DOHH2 (cell line): ENCODE measurements at regions not wholly inside any gene's neighbourhood (a gene's known extent, or its start where the extent isn't known, plus 50 kb on each side); places are given as distances from the start of the nearest gene placed in this dataset.

Experiments used
- CTCF ChIP-seq: fragments of 200-600 bp; sonication (generic); IDR thresholded peaks from one replicate; pipeline ENCODE4 v1.5.1; 2014; ENCODE audit warnings: antibody characterized with exemption, mild to moderate bottlenecking, low read depth, low read length; ENCODE audit not compliant: poor library complexity, severe bottlenecking
- EZH2phosphoT487 ChIP-seq: fragments of 200-600 bp; sonication (generic); IDR thresholded peaks from 2 replicates; pipeline ENCODE4 v1.6.1; 2017; ENCODE audit warnings: borderline replicate concordance, mild to moderate bottlenecking, antibody characterized with exemption, low read length, moderate library complexity, mixed read lengths

- TF ChIP-seq CTCF = no peak
- TF ChIP-seq EZH2phosphoT487 = no peak
These were observed 967.0 kb downstream of the UQCRFS1 start for GRCh38 chr19:28245937-28246336.
